Tibial nerve (tissue), 3 donors: ENCODE measurements at regions not wholly inside any gene's neighbourhood (a gene's known extent, or its start where the extent isn't known, plus 50 kb on each side); places are given as distances from the start of the nearest gene placed in this dataset.

ENCODE experiments used
- CTCF ChIP-seq, 5 experiments: fragments of 200-600 bp in 3 of 5; fragments of 450-650 bp in 2 of 5; sonication (generic) in 3 of 5; IDR thresholded peaks; one replicate each; pipeline ENCODE4 v1.5.1; 2016 to 2019; ENCODE audit warnings: antibody characterized with exemption in 5 of 5, mild to moderate bottlenecking in 3 of 5, moderate library complexity in 2 of 5
- POLR2A ChIP-seq, 2 donors: fragments of 450-650 bp; IDR thresholded peaks; one replicate each; pipeline ENCODE4 v1.6.1; 2017; ENCODE audit warnings: antibody characterized with exemption in 2 of 2, mild to moderate bottlenecking in 2 of 2, moderate library complexity in 2 of 2

GRCh38 chr13:79185580-79185979, 220.5 kb downstream of the RBM26 start:
- TF ChIP-seq CTCF (IDR thresholded peaks at IDR 0.05), result no peak
- no peak for TF ChIP-seq POLR2A (IDR thresholded peaks at IDR 0.05)
